HUES64 (cell line): ENCODE measurements at regions not wholly inside any gene's neighbourhood (a gene's known extent, or its start where the extent isn't known, plus 50 kb on each side); places are given as distances from the start of the nearest gene placed in this dataset.

Experiments used
- H3K27ac ChIP-seq: 2 replicates; pipeline ENCODE4 v1.7.0; 2013; ENCODE audit warnings: low read depth, low read length, inconsistent platforms
- H3K27me3 ChIP-seq: 2 replicates; pipeline ENCODE4 v1.6.1; 2013; ENCODE audit warnings: mild to moderate bottlenecking, low read length; ENCODE audit not compliant: insufficient read depth
- H3K36me3 ChIP-seq: 2 replicates; pipeline ENCODE4 v1.6.1; 2013; ENCODE audit warnings: mild to moderate bottlenecking, low read length; ENCODE audit not compliant: insufficient read depth
- H3K4me1 ChIP-seq: 2 replicates; pipeline ENCODE4 v1.6.1; 2013; ENCODE audit warnings: mild to moderate bottlenecking, low read length, moderate library complexity; ENCODE audit not compliant: insufficient read depth
- H3K4me3 ChIP-seq: 2 replicates; pipeline ENCODE4 v1.5.1; 2013; ENCODE audit warnings: mild to moderate bottlenecking, low read length, moderate library complexity
- H3K9ac ChIP-seq: 2 replicates; pipeline ENCODE4 v1.6.1; 2013; ENCODE audit warnings: mild to moderate bottlenecking, low read depth, low read length
- H3K9me3 ChIP-seq: 2 replicates; pipeline ENCODE4 v1.6.1; 2013; ENCODE audit warnings: low read depth, low read length; ENCODE audit not compliant: insufficient read depth
- WGBS: fragments of 150-250, 120-280 bp; methylation state at CpG from one replicate; pipeline ENCODE4 v1.1.7; 2013; ENCODE audit warnings: missing lambda C conversion rate; 5-methylcytosine and 5-hydroxymethylcytosine counted together

DNA sequence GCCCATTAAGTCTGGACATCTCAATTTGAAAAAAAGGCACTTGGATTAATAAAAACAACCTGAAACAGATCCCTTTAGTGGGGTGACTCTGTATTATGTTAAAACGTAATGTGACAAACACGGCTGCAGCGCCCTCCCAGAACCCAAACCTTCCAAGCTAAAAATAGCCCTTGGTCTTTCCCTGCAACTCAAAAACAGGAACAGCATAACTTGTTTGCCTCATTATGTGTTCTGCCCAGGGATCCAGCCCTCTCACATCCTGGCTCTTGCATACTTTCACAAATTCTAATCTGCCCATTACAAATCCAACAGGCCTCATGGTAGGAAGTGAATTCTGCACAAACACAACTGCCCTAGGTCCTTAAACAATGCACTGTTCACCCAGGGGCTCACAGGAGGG, 94.7 kb upstream of the GADD45A start:
- H3K9ac ChIP-seq: no peak overlapping the region
- H3K9me3 ChIP-seq: no peaks in the 10 kb centered on the region
- H3K4me3 ChIP-seq: no peak overlapping the region
- WGBS: 55% methylated on average over 3 of the region's 3 CpGs
- H3K36me3 ChIP-seq: no peaks in the 10 kb centered on the region
- H3K27me3 ChIP-seq: no peaks in the 10 kb centered on the region
- H3K27ac ChIP-seq: no peak overlapping the region
- H3K4me1 ChIP-seq: peaks cover 13% of the 10 kb centered on the region

DNA sequence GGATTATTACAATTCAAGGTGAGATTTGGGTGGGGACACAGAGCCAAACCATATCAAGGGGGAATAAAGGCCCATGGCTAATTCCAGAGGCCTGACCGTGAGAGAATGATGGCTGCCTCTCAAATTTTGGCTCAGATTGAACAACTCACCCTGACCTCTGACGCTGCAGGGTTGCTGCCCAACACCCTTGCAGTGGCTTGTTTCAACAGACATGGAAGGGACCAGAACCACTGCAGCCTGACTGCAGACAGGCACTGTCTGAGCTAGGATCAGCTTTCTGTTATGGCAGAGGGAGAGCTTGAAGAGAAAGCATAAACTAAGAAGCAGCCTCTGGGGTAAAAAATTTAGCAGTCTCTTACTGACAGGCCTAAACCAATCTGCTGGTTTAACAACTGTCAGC, 90.2 kb upstream of the GADD45A start:
- H3K9ac ChIP-seq: no peak overlapping the region
- H3K4me1 ChIP-seq: peaks cover 9% of the 10 kb centered on the region
- no peaks in the 10 kb centered on the region for H3K36me3 ChIP-seq
- no peaks in the 10 kb centered on the region for H3K9me3 ChIP-seq
- H3K4me3 ChIP-seq: no peak overlapping the region
- no peaks in the 10 kb centered on the region for H3K27me3 ChIP-seq
- WGBS: 94% methylated on average over 2 of the region's 2 CpGs
- H3K27ac ChIP-seq: no peak overlapping the region

DNA sequence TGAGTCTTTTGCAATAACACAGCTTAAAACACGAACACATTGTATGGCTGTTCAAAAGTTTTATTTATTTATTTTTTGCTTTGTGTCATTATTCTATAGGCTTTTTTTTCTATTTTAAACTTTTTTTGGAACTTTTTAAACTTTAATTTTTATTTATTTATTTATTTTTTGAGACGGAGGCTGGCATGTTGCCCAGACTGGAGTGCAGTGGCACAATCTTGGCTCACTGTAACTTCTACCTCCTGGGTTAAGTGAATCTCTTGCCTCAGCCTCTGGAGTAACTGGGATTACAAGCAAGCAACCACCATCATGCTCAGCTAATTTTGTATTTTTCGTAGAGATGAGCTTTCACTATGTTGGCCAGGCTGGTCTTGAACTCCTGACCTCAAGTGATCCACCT, 88.3 kb upstream of the GADD45A start:
- no peak overlapping the region for H3K9ac ChIP-seq
- 92% methylated on average over 2 of the region's 3 CpGs for WGBS
- H3K27ac ChIP-seq: no peak overlapping the region
- no peaks in the 10 kb centered on the region for H3K27me3 ChIP-seq
- no peaks in the 10 kb centered on the region for H3K36me3 ChIP-seq
- H3K4me3 ChIP-seq: no peak overlapping the region
- peaks cover 4% of the 10 kb centered on the region; the same call in 1 of the 2 replicates for H3K4me1 ChIP-seq
- no peaks in the 10 kb centered on the region for H3K9me3 ChIP-seq

GRCh38 chr1:67597336-67597735, 87.7 kb upstream of the GADD45A start:
- H3K9ac ChIP-seq: no peak overlapping the region
- no peak overlapping the region for H3K27ac ChIP-seq
- no peak overlapping the region for H3K4me3 ChIP-seq
- WGBS: 95% methylated on average over 3 of the region's 3 CpGs
- peaks cover 4% of the 10 kb centered on the region; the same call in 1 of the 2 replicates for H3K4me1 ChIP-seq
- H3K36me3 ChIP-seq: no peaks in the 10 kb centered on the region
- no peaks in the 10 kb centered on the region for H3K27me3 ChIP-seq
- H3K9me3 ChIP-seq: no peaks in the 10 kb centered on the region

- Histone ChIP-seq H3K9me3 (no peaks in the 10 kb centered on the region), H3K4me3 (no peak overlapping the region), H3K27me3 (no peaks in the 10 kb centered on the region), H3K4me1 (peaks cover 4% of the 10 kb centered on the region; the same call in 1 of the 2 replicates), H3K27ac (no peak overlapping the region), H3K9ac (no peak overlapping the region), H3K36me3 (no peaks in the 10 kb centered on the region)
- WGBS: 100% methylated on average over 1 of the region's 1 CpG
These were observed 85.9 kb upstream of the GADD45A start for GRCh38 chr1:67599085-67599484.

- Histone ChIP-seq H3K27me3 (no peaks in the 10 kb centered on the region), H3K27ac (no peak overlapping the region), H3K4me1 (peaks cover 10% of the 10 kb centered on the region), H3K36me3 (no peaks in the 10 kb centered on the region), H3K4me3 (no peak overlapping the region), H3K9me3 (no peaks in the 10 kb centered on the region), H3K9ac (no peak overlapping the region)
- WGBS: 79% methylated on average over 3 of the region's 3 CpGs
These were observed 83.5 kb upstream of the GADD45A start for GRCh38 chr1:67601539-67601938.

DNA sequence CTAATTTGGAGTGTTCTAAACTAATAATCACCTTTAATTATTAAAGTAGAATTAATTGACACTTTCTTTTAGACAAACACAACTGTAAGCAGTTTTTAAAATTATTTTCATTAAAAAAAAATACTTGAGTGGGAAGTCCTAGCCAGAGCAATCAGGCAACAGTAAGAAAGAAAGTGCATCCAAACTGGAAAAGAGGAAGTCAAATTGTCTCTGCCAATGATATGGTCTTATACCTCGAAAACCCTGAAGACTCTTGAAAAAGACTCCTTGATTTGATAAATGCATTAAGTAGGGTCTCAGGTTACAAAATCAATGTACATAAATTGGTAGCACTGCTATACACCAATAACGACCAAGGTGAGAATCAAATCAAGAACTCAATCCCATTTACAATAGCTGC, 83.0 kb upstream of the GADD45A start:
- WGBS: 82% methylated on average over 2 of the region's 2 CpGs
- no peak overlapping the region for H3K4me3 ChIP-seq
- H3K4me1 ChIP-seq: peaks cover 10% of the 10 kb centered on the region
- no peaks in the 10 kb centered on the region for H3K27me3 ChIP-seq
- no peak overlapping the region for H3K27ac ChIP-seq
- H3K9ac ChIP-seq: no peak overlapping the region
- no peaks in the 10 kb centered on the region for H3K9me3 ChIP-seq
- no peaks in the 10 kb centered on the region for H3K36me3 ChIP-seq

GRCh38 chr1:67604778-67605177, 80.2 kb upstream of the GADD45A start:
- Histone ChIP-seq H3K9me3 (no peaks in the 10 kb centered on the region), H3K27ac (no peak overlapping the region), H3K36me3 (no peaks in the 10 kb centered on the region), H3K4me3 (no peak overlapping the region), H3K4me1 (peaks cover 10% of the 10 kb centered on the region), H3K9ac (no peak overlapping the region), H3K27me3 (no peaks in the 10 kb centered on the region)
- WGBS: 60% methylated on average over 5 of the region's 5 CpGs

DNA sequence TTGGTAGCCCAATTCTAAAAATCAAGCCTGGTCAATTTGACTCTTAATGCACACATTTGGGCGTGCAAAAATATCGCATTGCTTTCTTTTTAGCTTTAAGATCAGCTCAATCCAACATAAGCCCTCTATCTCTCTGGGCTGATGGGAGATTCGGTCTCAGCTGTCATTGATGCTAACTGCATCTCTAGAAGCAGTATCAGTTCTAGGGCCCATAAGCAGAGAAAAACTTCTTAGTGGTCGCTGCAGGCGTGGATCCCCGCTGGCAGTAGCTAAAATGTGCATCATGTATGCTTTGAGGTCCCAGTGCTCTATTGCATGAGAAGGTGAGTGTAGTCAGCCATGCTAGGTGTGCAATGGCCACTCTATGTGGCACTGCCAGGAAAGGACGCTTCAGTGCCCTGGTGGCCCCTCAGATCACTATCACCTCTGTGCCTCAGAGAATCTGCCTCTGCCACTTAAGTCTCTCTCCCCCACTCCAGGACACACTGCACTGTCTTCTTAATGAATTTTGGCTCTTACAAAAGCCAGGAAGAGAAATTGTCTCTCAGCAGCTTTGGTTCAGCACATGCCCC, 79.7 kb upstream of the GADD45A start:
- 93% methylated on average over 7 of the region's 7 CpGs for WGBS
- Histone ChIP-seq H3K27me3 (no peaks in the 10 kb centered on the region), H3K4me1 (peaks cover 10% of the 10 kb centered on the region), H3K4me3 (no peak overlapping the region), H3K9me3 (no peaks in the 10 kb centered on the region), H3K36me3 (no peaks in the 10 kb centered on the region), H3K9ac (no peak overlapping the region), H3K27ac (no peak overlapping the region)

GRCh38 chr1:67607286-67607685, 77.7 kb upstream of the GADD45A start:
- H3K4me1 ChIP-seq: peaks cover 6% of the 10 kb centered on the region; the same call in 1 of the 2 replicates
- H3K9me3 ChIP-seq: no peaks in the 10 kb centered on the region
- H3K4me3 ChIP-seq: no peak overlapping the region
- 93% methylated on average over 4 of the region's 4 CpGs for WGBS
- no peaks in the 10 kb centered on the region for H3K27me3 ChIP-seq
- H3K9ac ChIP-seq: no peak overlapping the region
- H3K36me3 ChIP-seq: no peaks in the 10 kb centered on the region
- H3K27ac ChIP-seq: no peak overlapping the region

DNA sequence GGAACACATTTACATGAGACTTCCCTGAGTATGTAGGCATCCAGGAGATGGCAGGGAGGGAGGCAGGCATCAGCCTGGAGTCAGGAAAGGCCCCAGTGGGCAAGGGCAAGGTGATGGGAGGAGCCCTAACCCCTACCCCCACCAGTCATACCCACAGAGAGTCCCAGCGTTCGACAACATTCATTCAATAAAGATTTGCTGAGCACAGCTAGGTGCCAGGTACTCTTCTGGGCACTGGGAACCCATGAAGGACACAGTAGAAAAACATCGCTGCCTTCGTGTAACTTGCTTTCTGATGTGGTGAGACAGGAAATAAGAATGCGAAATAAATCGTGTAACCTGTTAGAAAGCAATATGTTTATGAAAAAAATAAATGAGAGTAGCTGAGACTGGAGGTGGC, 77.3 kb upstream of the GADD45A start:
- H3K4me3 ChIP-seq: no peak overlapping the region
- H3K27me3 ChIP-seq: no peaks in the 10 kb centered on the region
- H3K4me1 ChIP-seq: peaks cover 6% of the 10 kb centered on the region; the same call in 1 of the 2 replicates
- H3K36me3 ChIP-seq: no peaks in the 10 kb centered on the region
- no peak overlapping the region for H3K9ac ChIP-seq
- 95% methylated on average over 6 of the region's 6 CpGs for WGBS
- H3K9me3 ChIP-seq: no peaks in the 10 kb centered on the region
- no peak overlapping the region for H3K27ac ChIP-seq
